ENCODE measurements at regions not wholly inside any gene's neighbourhood (a gene's known extent, or its start where the extent isn't known, plus 50 kb on each side); places are given as distances from the start of the nearest gene placed in this dataset.

DNA sequence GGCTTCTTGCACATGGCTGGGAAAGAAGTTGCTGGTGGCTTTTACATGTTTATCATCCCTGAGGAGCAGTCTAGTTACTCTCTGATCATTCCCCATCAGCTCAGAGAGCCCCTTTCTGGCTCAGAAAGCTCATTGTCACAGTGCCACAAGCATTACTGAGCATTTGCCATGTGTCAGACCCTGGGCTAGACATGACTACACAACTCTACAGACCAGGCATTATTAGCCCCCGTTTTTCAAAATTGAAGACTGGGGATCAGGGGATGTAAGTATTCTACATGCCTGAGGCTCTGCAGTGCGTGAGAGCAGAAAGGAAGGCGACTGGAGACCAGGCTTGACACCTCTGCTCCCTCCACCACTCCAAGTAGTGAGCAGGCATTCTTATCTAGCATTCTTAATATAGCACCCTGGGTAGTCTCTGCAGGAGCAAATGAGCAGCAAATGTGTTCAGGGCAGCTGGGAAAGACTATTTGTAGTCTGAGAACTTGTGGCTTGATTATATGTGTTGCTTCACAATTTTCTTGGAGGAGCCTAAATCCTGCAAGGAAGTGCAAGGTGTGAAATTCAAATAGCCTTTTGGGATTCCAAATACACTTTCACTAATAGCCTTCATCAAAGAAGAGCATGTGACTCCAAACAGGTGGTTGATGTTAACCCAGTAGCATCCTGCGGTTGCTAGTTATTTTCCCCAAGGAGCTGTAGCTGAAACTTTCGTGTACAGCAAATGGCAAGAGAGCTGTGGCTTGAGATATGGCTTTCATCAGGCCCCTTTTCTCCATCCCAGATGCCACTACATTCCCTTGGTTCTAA is 143.2 kb downstream of the DDX1 start:
- no peak for DNase-seq (ENCODE audit: low spot score)

DNA sequence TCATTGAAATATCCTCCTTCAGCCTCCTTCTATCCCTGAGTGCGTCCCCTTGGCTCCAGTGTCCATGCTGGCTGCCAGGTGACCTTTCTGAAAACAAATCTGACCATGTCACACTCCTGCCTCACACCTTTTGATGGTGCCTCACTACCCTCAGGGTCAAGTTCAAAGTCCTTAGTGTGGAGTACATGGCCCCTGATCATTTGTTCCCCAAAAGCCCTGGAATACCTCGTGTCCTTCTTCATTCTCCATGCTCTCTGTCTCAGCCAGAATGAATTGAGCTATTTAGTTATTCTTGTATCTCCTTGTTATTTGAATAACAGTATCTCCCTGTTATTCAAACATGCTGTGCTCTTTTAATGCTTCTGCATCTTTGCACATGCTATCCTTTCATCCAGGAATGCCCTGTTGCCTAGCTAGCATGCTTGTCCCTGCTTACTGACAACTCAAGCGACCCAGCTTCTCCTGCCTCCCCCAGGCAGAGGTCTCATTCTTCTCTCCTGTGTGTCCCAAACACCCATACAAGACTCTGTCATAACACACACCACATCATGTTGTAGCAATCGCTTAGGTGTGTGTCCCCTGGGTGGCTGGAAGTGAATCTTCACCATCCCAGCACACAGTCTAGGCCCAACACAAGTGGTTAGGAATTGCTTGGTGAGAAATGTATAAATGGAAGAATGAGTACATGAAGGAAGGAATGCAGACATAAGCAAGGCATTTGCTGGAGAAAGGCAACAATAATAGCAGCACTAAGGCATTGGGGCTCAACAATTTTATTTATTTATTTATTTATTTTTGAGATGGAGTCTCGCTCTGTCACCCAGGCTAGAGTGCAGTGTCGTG is 144.0 kb downstream of the DDX1 start:
- no peak for DNase-seq (ENCODE audit: low spot score)

DNA sequence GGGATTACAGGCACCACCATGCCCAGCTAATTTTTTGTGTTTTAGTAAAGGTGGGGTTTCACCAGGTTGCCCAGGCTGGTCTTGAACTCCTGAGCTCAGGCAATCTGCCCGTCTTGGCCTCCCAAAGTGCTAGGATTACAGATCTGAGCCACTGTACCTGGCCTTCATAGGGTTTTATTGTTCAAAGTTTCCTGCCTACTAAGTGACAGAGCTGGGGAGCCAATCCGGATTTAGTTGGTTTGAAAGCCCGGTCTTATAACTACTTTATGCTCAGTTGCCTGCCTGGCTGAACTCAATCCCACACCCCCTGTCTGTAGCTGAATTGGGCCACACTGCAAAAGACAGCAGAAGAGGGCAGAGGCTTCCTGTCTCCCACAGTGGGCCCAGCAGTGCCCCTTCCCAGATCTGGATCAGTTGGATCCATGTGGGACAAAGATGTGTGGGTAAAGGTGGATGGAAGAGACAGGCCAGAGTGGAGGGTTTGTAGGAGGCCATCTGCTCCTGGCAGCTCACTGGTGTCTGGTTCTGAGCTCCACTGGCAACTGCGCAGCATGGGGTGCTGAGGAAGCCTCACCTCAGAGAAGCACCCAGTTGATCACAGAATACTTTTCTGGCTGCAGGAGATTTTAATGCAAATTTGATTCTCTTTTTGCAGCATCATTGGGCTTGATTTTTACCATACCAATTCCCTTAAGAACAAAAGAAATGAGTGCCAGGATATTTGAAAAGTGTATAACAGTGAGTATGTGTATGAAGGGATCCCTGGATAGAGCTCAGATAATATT is 144.9 kb downstream of the DDX1 start:
- no peak for DNase-seq (ENCODE audit: low spot score)

DNA sequence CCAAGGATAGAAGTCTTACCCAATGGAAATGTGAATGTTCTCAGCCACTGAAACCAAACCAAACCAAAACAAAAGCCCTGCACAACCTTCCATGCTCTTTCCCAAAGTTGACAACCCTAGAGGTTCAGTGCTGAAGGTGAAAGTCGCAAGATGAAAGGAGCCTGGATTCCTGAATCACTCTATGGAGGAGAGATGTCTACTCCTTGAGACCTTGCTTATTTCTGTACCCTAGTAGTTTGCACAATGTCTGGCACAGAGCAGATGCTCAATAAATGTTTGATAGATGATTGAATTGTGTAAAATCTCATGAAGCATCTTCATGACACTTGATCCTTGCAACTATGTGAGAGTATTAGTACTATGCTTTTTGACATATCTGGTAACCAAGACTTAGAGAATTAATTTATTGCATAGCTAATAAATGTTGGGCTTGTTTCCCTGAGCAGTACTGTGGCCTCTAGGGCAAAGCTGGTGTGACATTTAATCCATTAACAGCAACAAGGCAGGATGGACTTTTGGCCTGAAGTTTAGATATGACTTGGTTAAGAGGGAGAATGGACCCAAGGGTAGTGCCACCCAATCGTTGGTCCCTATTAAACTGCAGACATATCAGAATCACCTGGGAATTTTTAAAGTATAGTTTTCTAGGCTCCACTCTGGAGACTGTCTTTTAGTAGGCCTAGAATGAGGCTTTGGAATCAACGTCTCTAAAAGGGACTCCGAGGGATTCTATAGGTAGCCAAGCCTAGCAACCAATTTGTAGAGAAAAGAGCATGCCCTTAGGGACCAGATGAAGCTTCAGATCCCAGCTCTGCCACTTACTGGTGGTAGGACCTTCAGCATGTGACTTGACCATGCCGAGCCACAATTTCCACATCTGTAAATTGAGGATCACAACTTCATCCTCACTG is 145.9 kb downstream of the DDX1 start:
- no peak for DNase-seq (ENCODE audit: low spot score)

DNA sequence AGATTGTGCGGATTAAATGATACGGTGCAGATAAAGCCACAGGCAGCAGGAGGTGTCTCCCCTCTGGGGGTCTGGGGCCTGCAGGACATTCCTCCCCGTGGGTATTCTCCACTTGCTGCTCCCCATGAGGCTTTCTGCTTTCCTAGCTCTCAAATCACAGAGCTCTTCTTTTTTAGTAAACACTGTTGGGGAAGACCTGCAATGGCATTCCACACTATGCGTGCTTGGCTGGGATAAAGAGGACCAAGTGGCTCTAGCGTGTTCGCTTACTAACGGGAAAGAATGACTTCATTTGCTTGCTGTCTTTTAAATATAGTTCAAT is 146.5 kb downstream of the DDX1 start:
- no peak for DNase-seq (ENCODE audit: low spot score)

DNA sequence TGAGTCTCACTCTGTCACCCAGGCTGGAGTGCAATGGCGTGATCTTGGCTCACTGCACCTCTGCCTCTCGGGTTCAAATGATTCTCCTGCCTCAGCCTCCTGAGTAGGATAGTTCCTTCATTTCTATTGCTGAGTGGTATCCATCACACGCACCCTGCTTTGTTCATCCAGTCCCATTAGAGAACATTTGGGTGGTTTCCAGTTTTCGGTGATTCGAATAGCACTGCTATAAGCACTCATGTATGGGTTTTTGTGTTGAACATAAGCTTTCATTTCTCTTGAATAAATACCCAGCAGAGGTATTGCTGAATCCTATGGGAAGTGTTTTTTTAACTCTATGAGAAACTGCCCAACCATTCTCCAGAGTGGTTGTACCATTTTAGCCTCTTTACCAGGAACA is 147.3 kb downstream of the DDX1 start:
- no peak for DNase-seq (ENCODE audit: low spot score)

DNA sequence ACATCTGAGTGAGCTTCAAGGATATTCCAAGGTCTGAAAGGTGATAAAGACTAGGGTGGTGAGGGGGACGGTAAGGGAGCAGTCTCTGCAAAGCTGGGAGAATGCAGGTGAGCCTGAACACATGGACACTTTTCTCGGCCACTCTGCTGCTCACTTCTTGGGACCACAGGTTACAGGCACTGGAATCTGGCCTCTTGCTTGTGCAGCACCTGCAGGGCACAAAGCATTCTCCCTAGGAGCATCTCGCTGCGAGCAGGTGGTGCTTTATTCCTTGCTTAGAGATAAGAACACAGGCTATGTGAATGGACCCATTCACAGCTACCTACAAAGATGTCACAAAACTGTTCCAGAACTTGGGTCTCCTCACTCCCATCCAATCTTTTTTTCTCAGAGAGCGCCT is 153.2 kb downstream of the DDX1 start:
- no peak for DNase-seq (ENCODE audit: low spot score)

DNA sequence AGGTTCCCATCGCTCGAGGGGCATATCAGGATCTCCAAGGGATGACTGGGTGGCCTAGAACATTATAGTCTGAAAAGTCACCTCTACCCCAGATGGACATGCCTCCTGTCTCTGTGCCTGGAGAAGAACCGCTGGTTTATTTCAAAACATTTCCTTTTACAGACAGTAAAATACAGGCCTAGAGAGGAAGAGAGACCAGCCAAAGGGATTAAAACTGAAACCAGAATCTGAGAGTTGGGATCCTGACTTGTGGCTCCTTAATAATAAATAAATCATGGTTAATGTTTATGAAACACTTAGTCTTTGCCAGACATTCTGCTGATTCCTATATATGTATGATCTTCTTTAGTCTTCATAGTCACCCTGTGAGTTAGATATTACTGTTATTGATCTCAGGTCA is 153.7 kb downstream of the DDX1 start:
- no peak for DNase-seq (ENCODE audit: low spot score)

DNA sequence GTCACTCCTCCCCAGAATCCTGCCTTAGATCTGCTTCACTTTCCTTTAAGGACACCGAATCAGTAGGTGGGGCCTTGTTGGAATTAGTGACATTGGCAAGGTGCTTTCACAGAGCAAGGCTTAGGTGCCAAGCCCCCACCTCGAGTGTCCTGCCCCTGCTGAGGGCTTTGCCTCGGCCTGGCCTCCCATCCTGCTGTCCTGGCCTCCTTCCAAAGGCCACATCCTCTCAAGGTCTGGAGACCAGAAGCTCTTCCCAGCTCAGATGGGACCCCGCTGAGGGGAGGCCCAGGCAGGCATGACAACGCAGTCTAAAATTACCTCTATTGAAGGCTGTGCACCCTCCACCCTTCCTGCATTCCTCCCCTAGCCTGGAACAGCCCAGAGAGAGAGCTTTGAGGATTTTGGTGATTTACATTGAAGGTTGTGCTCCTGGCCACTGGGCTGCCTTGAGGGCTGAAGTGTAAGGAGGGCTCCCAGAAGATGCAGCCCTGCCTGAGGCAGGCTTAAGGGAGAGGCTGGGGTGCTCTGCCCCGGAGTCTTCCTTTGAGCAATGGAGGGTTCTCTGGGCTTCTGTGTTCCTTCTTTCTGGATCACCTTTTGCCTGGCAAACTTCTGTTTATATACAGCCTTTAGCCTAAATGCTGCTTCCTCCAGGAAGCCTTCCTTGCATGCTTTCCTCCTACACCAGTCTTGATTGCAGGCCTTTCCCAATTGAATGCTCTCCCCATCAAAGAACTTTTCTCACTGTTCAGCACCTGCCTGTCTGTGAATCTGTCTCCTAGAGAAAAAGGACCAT is 154.4 kb downstream of the DDX1 start:
- DNase-seq (ENCODE audit: low spot score): no peak

DNA sequence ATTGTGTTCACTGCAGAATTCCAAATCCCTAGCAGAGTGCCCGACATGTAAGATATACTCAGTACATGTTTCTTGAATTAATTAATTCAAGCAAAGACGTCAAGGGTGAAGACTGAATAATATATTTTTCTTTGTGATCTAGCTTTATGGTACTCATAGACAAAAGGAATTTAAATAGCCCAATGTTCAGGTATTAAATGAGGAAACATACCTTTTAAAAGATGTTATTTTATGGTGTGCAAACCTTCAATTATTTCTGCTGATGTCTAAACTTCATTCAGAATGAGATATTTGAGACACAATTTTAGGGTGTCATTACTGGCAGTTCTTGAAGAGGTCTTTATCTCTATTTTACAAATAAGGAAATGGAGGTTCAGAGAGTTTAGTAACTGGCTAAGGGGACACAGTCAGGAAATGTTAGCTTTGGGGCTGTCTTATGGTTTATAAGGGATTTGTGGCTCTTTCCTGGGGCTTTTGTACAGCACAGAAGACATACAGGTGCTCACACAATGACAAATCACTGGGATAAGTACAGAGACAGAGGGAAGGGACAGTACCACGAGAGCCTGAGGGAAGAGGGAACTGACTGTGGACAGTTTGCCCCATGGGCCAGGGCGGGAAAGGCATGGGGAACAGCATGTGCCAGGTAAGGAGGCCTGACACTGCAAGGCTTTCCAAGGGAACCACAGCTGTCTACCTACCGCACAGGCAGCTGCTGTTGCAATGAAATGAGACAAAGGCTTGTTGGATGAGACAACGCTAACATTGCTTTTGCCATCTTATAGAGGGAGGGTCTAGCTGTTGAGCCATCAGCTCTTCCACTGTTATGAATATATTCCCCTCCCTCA is 155.3 kb downstream of the DDX1 start:
- no peak for DNase-seq (ENCODE audit: low spot score)

DNA sequence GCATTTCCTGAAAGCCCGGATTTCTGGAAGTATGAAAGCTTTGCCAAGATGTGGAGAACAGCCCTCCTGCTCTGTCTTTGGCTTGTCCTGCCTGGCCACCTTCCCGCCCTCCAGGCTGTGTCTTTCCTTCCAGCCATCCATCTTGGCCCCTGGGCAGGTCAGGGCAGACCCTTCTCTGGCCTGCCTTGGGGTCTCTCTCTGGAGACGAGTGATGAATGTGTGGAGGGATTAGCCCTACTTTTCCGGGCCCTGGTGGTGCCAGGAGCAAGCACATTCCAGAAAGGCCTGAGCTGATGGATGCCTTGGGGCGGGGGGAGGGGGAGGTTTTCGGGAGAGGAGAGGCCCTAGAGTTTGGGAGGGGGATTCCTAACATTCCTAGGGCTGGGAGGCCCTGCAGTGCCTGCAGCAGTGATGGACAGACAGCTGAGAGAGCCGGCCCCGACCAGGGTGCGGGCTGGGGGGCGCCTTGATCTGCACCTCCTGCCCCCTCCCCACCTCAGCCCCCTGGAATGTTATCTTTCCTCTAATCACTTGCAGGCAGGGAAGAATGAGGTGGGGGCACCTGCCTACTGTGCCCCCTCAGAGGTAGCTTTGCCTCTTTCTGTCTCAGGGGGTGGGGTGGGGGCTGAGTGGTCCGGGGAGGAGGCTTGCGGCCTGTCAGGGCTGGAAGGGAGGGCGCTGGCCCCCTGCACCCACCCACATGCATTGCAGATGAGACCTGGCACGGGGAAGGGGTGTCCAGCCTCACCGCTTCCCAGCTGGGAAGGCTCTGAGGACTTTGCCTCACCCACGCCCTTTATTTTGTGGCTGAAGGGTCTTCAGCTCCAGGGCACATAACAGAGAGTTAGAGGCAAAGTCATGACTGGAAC is 156.2 kb downstream of the DDX1 start:
- no peak for DNase-seq (ENCODE audit: low spot score)

DNA sequence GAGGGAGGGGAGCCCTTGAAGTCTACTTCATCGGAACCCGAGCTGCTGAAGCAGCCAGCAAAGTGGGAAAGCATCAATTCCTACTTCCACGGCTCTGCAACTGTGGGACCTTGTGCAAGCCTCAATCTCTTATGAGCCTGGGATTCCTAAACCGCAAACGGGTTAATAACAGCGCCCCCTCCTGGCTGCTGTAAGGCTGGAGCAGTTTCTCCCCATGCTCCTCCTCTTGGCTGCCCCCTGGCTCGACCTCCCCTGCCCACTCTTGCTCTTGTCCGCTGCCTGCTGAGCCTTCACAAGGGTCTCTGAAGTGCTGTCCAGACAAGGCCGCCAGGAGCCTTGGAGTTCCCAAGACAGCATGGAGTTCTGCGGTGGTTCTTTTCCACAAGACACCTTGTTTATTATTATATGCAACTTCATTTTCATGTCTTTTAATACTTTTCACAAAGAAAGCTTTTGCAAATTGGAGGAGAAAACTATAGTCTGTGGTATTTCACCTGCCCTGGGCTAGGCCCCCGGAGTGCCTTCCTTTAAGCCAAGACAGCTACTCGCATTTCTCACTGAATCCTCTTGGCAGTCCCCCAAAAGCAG is 157.2 kb downstream of the DDX1 start:
- peak; percentile 33 for DNase-seq (ENCODE audit: low spot score)

DNA sequence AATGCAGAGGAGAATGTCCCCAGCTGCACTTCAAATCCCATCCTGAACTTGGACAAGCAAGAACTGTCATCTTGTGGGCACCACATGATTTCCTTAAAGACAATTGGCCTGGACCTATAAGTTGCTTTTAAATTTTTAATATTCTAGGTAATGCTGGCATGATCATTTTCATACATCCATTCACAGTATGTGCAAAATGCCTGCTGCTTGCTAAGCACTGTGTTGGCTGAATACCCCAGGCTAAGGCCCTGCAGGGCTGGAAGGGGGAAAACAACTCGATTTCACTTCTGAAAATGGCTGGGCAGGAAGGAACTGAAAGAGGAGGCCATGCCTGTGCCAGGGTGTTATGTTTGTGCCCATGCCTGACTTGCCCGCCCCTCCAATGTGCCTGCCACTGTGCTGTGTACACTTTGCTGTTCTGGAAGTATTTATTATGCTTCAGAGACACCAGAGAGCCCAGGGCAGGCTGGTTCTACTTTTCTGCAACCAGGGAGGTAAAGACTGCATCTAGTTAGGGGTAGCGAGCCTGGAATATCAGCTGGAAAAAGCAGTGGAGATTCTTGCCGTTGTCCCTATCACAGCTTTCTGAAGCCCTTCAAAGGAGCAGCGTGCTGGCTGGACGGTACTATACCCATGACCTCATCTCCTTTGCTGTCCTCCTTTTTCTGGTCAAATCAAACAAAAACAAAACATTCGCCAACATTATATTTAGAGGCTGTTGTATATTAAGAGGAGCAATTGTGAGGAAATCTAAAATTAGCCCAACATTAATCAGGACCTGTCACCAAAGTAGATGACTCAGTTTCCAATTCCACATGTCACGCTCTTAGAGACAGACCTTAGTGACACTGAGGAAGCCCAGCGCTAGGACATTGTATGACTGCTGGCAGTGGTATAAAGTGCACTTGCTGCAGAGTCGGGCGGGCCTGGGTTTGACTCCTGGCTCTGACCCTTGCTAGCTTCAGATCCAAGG is 158.1 kb downstream of the DDX1 start:
- peak; percentile 79 for DNase-seq (ENCODE audit: low spot score)

DNA sequence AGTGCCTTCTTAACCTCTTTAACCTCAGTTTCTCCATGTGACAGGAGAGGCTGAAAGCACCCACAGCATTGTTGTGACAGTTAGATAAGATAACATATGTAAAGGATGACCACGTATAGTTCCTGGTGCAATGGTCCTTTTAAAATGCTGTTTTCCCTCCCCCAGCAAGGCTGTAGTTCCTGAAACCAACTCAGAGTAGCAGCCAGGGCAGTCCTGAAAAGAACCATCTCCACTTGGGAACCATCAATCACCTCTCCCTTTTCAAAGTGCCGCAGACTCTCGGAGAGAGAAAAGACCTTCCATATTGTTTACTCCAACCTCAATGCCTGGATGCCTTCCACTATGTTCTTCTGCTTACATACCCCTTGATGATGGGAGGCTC is 158.8 kb downstream of the DDX1 start:
- no peak for DNase-seq (ENCODE audit: low spot score)

DNA sequence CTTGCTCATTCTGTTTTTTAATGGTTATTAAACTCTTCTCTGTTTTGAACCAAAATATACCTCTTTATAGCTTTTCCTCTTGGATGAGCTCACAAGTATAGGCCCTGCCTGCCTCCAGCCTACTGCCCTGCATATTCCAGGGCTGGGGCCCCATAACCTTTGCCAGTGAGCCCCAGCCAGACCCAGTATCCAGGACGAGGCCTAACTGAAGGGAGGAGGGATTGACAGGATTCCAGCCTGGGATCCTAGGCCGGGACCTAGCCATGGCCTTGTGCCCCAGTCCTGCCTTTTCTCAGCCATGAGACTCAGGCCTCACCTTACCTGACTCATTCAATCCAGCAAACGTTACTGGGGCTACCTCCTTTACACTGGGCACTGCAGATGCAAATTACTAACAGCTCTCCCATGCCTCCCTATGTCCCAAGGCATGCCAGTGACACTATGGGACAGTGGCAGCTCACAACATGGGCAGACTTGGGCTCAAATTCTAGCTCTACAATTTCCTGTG is 159.2 kb downstream of the DDX1 start:
- DNase-seq (ENCODE audit: low spot score): no peak

DNA sequence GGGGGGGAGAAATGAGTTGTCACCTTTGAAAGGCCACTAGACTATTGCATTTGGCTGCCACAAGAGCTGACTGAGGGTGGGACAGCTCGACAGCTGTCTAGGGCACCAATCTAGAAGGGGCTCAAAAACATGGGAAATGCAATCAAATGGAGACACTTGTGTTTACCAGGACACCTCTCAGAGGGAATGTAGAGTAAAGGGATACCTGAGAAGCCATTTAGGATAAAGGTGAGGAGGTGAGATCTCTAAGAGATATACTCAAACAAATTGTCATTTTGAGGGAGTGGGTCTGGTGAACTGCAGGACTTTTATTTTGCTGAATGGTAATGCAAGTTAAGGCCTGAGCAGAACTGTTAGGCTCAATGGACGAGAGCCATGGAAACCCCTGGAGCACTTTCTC is 159.8 kb downstream of the DDX1 start:
- DNase-seq (ENCODE audit: low spot score): no peak

DNA sequence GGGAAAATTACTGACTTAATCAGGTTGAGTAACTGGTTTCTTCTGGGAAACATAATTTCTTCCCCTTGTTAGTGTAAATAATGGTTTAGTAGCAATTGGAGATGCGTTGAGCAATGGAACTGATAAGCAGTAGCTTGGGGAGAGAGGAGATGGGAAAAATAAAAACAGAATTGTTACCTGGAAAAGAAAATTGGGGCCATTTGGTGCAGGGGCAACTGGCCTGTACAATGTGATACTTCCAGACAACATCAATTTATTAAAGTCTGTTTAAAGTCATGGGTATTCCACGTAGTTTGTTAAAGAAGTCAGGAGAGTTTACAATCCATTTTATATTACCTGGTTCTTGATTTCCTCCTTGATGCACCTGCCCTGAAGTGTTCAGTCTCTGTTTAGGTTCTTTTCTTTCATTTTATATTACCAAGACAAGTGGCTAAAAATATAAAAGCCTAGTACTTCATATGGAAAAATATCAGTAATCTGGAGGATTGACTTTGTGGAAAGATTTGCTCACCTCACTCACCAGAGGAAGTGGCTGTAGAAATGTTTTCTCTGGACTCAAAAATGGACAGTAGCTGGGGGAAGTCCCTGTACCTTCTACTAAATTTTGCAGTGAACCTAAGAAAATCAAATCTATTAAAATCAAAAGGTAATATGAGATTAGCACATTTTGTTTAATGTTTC is 161.0 kb downstream of the DDX1 start:
- no peak for DNase-seq (ENCODE audit: low spot score)

All from kidney capillary endothelial cell (primary cell).